Smooth muscle cell (in vitro differentiated cells): ENCODE measurements at regions not wholly inside any gene's neighbourhood (a gene's known extent, or its start where the extent isn't known, plus 50 kb on each side); places are given as distances from the start of the nearest gene placed in this dataset.

ENCODE experiments used
- DNase-seq: peaks from one replicate; lab custom pipeline; 2025; ENCODE audit not compliant: unreplicated experiment; lab: John Stamatoyannopoulos, UW
- H2AFZ ChIP-seq: fragments of 200-600 bp; sonication (generic); 2 replicates; pipeline ENCODE4 v1.6.0; 2016; ENCODE audit warnings: antibody characterized with exemption, low read depth, mild to moderate bottlenecking
- H3F3A ChIP-seq: fragments of 200-600 bp; sonication (generic); 2 replicates; pipeline ENCODE4 v1.6.0; 2017; ENCODE audit warnings: antibody characterized with exemption, low read depth
- H3K27ac ChIP-seq: fragments of 200-600 bp; sonication (generic); 2 replicates; pipeline ENCODE4 v1.5.1; 2016; ENCODE audit warnings: low read depth, mild to moderate bottlenecking
- H3K27me3 ChIP-seq: fragments of 200-600 bp; sonication (generic); 2 replicates; pipeline ENCODE4 v1.6.1; 2016; ENCODE audit warnings: low read depth, mild to moderate bottlenecking
- H3K36me3 ChIP-seq: fragments of 200-600 bp; sonication (generic); 2 replicates; pipeline ENCODE4 v1.5.1; 2016; ENCODE audit warnings: low read depth
- H3K4me1 ChIP-seq: fragments of 200-600 bp; sonication (generic); 2 replicates; pipeline ENCODE4 v1.5.1; 2016; ENCODE audit warnings: low read depth
- H3K4me2 ChIP-seq: fragments of 200-600 bp; sonication (generic); 2 replicates; pipeline ENCODE4 v1.6.0; 2016; ENCODE audit warnings: mild to moderate bottlenecking
- H3K4me3 ChIP-seq: fragments of 200-600 bp; sonication (generic); 2 replicates; pipeline ENCODE4 v1.5.1; 2016; ENCODE audit warnings: mild to moderate bottlenecking
- H3K79me2 ChIP-seq: fragments of 200-600 bp; sonication (generic); 2 replicates; pipeline ENCODE4 v1.6.0; 2016; ENCODE audit warnings: low read depth, mild to moderate bottlenecking
- H3K9ac ChIP-seq: fragments of 200-600 bp; sonication (generic); 2 replicates; pipeline ENCODE4 v1.6.0; 2016; ENCODE audit warnings: low read depth
- H3K9me3 ChIP-seq: fragments of 200-600 bp; sonication (generic); replicated peaks from 2 replicates; pipeline ENCODE4 v1.5.1; 2016; ENCODE audit warnings: low read depth
- H4K20me1 ChIP-seq: fragments of 200-600 bp; sonication (generic); 2 replicates; pipeline ENCODE4 v1.6.0; 2016; ENCODE audit warnings: low read depth
- WGBS: methylation state at CpG from one replicate; pipeline ENCODE4 v1.1.7; 2016; ENCODE audit warnings: low lambda C conversion rate; 5-methylcytosine and 5-hydroxymethylcytosine counted together
- TF ChIP-seq, protein P1 (sequence below): fragments of 200-600 bp; sonication (generic); IDR thresholded peaks from 2 replicates; pipeline ENCODE4 v1.5.1; 2017; ENCODE audit warnings: borderline replicate concordance, mild to moderate bottlenecking, antibody characterized with exemption; ENCODE audit not compliant: insufficient read depth, poor library complexity, severe bottlenecking

DNA sequence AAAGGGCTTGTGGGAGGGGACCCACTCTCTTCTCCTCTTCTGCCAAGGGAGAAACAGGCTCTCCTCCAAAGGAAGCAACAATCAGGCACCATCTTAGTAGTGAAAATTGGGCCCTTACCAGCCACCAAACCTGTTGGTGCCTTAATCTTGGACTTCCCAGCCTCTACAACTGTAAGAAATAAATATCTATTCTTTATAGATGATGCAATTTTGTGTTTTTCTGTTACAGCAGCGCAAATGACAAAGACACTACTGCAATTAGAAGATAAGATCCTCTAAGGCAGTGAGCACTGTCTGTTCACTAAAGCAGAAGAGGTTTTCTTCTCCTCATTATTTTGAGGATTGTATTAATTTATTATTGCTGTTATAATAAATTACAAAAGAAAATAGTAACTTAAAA is 691.4 kb upstream of the CCDC179 start:
- no peaks in the 10 kb centered on the region for H3K4me1 ChIP-seq

GRCh38 chr11:23554002-23554401 is 693.7 kb upstream of the CCDC179 start:
- H3K79me2 ChIP-seq = no peaks in the 10 kb centered on the region
- H3K36me3 ChIP-seq = no peaks in the 10 kb centered on the region
- H3K9ac ChIP-seq = no peak overlapping the region
- no peaks in the 10 kb centered on the region for H3K27me3 ChIP-seq
- TF ChIP-seq, protein P1, sequence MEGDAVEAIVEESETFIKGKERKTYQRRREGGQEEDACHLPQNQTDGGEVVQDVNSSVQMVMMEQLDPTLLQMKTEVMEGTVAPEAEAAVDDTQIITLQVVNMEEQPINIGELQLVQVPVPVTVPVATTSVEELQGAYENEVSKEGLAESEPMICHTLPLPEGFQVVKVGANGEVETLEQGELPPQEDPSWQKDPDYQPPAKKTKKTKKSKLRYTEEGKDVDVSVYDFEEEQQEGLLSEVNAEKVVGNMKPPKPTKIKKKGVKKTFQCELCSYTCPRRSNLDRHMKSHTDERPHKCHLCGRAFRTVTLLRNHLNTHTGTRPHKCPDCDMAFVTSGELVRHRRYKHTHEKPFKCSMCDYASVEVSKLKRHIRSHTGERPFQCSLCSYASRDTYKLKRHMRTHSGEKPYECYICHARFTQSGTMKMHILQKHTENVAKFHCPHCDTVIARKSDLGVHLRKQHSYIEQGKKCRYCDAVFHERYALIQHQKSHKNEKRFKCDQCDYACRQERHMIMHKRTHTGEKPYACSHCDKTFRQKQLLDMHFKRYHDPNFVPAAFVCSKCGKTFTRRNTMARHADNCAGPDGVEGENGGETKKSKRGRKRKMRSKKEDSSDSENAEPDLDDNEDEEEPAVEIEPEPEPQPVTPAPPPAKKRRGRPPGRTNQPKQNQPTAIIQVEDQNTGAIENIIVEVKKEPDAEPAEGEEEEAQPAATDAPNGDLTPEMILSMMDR = no peak
- H3K27ac ChIP-seq = no peak overlapping the region
- no peak overlapping the region for H3K4me3 ChIP-seq
- H3K4me1 ChIP-seq = no peaks in the 10 kb centered on the region
- no peak for DNase-seq
- WGBS = 82% methylated on average over 1 of the region's 1 CpG
- no peak overlapping the region for H2AFZ ChIP-seq
- no peak overlapping the region for H3K4me2 ChIP-seq
- H3F3A ChIP-seq = no peaks in the 10 kb centered on the region
- no peaks in the 10 kb centered on the region for H3K9me3 ChIP-seq
- no peaks in the 10 kb centered on the region for H4K20me1 ChIP-seq

More for the DNA sequence above, 691.4 kb upstream of the CCDC179 start:
- TF ChIP-seq, protein P1 = no peak
- Histone ChIP-seq H3K4me2 (no peak overlapping the region), H3K27me3 (no peaks in the 10 kb centered on the region), H3K4me3 (no peak overlapping the region), H4K20me1 (no peaks in the 10 kb centered on the region), H3K36me3 (no peaks in the 10 kb centered on the region), H3K79me2 (no peaks in the 10 kb centered on the region), H3F3A (no peaks in the 10 kb centered on the region), H3K9me3 (no peaks in the 10 kb centered on the region), H3K9ac (no peak overlapping the region), H2AFZ (no peak overlapping the region), H3K27ac (no peak overlapping the region)
- no peak for DNase-seq
- WGBS = 91% methylated on average over 1 of the region's 1 CpG

DNA sequence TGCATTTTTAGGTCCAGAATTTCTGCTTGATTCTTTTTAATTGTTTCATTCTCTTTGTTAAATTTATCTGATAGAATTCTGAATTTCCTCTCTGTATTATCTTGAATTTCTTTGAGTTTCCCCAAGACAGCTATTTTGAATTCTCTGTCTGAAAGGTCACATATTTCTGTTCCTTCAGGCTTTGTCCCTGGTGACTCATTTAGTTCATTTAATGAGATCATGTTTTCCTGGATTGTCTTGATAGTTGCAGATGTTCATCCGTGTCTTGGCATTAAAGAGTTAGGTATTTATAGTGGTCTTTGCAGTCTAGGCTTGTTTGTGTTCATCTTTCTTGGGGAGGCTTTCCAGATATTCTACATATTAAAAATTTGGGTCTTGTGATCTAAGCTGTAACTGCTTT is 694.8 kb upstream of the CCDC179 start:
- no peak overlapping the region for H3K4me2 ChIP-seq
- H3K79me2 ChIP-seq = no peaks in the 10 kb centered on the region
- H3K4me1 ChIP-seq = no peaks in the 10 kb centered on the region
- no peak overlapping the region for H3K9ac ChIP-seq
- H3K27ac ChIP-seq = peak overlapping the region; percentile 52
- no peaks in the 10 kb centered on the region for H4K20me1 ChIP-seq
- no peak overlapping the region for H3K4me3 ChIP-seq
- no peaks in the 10 kb centered on the region for H3K27me3 ChIP-seq
- no peaks in the 10 kb centered on the region for H3F3A ChIP-seq
- TF ChIP-seq, protein P1 = no peak
- DNase-seq = no peak
- no peaks in the 10 kb centered on the region for H3K9me3 ChIP-seq
- no peaks in the 10 kb centered on the region for H3K36me3 ChIP-seq
- H2AFZ ChIP-seq = no peak overlapping the region
- 22% methylated on average over 1 of the region's 1 CpG for WGBS

DNA sequence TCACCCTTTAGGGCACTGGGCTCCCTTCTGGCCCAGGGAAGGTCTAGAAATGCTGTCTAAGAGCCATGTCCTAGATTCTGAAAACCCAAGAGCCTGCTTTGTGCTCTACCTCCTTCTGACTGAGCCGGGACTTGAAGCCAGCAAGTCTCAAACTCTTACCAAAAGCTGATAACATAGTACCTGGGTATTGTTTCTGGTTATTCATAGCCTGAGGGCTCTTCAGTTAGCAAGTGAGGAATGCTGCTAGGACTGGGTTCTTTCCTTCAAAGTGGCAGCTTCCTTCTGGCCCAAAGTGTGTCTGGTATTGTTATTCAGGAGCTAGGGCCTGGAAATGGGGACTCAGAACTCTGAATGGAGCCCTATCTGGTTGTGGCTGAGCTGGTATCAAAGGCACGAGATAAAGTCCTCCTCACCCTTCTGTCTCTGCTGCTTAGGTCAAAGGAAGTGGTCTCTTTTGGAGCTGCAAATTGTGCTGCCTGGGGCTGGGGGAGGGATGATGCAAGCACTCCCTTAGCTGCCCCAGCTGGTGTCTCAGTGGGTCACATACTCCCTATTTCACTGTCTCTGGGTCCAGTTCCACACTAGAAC is 696.0 kb upstream of the CCDC179 start:
- TF ChIP-seq, protein P1 = no peak
- no peaks in the 10 kb centered on the region for H3K79me2 ChIP-seq
- H3K27ac ChIP-seq = no peak overlapping the region
- no peak overlapping the region for H3K4me2 ChIP-seq
- H2AFZ ChIP-seq = no peak overlapping the region
- no peak overlapping the region for H3K4me3 ChIP-seq
- 60% methylated on average over 2 of the region's 2 CpGs for WGBS
- no peaks in the 10 kb centered on the region for H3K36me3 ChIP-seq
- H3K9me3 ChIP-seq = no peaks in the 10 kb centered on the region
- no peaks in the 10 kb centered on the region for H3K4me1 ChIP-seq
- DNase-seq = no peak
- H4K20me1 ChIP-seq = no peaks in the 10 kb centered on the region
- no peaks in the 10 kb centered on the region for H3K27me3 ChIP-seq
- no peak overlapping the region for H3K9ac ChIP-seq
- no peaks in the 10 kb centered on the region for H3F3A ChIP-seq
